GM23248 (cell line): ENCODE measurements at regions not wholly inside any gene's neighbourhood (a gene's known extent, or its start where the extent isn't known, plus 50 kb on each side); places are given as distances from the start of the nearest gene placed in this dataset.

Source experiments
- EZH2 ChIP-seq: fragments of 200-600 bp; sonication (generic); IDR thresholded peaks from 2 replicates; pipeline ENCODE4 v1.6.1; 2018; ENCODE audit warnings: antibody characterized with exemption, mild to moderate bottlenecking; ENCODE audit not compliant: insufficient read depth, poor library complexity, severe bottlenecking
- EZH2phosphoT487 ChIP-seq: fragments of 200-600 bp; sonication (generic); IDR thresholded peaks from 2 replicates; pipeline ENCODE4 v1.6.1; 2018; ENCODE audit warnings: antibody characterized with exemption, moderate library complexity, mild to moderate bottlenecking, low read depth; ENCODE audit not compliant: insufficient read depth

DNA sequence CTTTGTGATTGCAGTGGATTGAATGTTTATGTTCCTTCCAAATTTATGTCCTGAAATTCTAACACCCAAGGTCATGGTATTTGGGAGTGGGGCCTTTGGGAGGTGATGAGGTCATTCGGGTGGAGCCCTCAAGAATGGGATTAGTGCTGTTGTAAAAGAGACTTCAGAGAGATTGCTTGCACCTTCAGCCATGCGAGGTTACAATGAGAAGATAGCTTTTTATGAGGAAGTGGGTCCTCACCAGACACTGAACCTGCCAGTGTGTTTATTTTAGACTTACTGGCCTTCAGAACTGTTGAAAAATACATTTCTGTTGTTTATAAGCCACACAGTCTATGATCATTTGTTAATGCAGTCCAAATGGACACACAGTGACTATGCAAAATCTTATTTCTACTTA is 161.0 kb upstream of the GPRIN3 start:
- TF ChIP-seq EZH2 (no peak), EZH2phosphoT487 (no peak)
